KMS-11 (cell line): ENCODE measurements at regions not wholly inside any gene's neighbourhood (a gene's known extent, or its start where the extent isn't known, plus 50 kb on each side); places are given as distances from the start of the nearest gene placed in this dataset.

Source experiments
- H2AFZ ChIP-seq: fragments of 200-600 bp; sonication (generic); 2 replicates; pipeline ENCODE4 v1.6.1; 2016; ENCODE audit warnings: antibody characterized with exemption, mixed run types, low read depth
- H3K27ac ChIP-seq: fragments of 200-600 bp; sonication (generic); 2 replicates; pipeline ENCODE4 v1.6.1; 2016; ENCODE audit warnings: mild to moderate bottlenecking, mixed run types
- H3K27me3 ChIP-seq: fragments of 200-600 bp; sonication (generic); 2 replicates; pipeline ENCODE4 v1.6.1; 2017; ENCODE audit warnings: mild to moderate bottlenecking, low read depth, mixed run types, moderate library complexity; ENCODE audit not compliant: insufficient read depth
- H3K36me3 ChIP-seq: fragments of 200-600 bp; sonication (generic); 2 replicates; pipeline ENCODE4 v1.6.1; 2017; ENCODE audit warnings: mild to moderate bottlenecking, mixed run types; ENCODE audit not compliant: insufficient read depth
- H3K4me1 ChIP-seq: fragments of 200-600 bp; sonication (generic); 2 replicates; pipeline ENCODE4 v1.6.1; 2016; ENCODE audit warnings: mild to moderate bottlenecking, low read depth, mixed run types; ENCODE audit not compliant: poor library complexity, severe bottlenecking
- H3K4me2 ChIP-seq: fragments of 200-600 bp; sonication (generic); 2 replicates; pipeline ENCODE4 v1.7.0; 2016; ENCODE audit warnings: mild to moderate bottlenecking, mixed run types
- H3K4me3 ChIP-seq: fragments of 200-600 bp; sonication (generic); IDR thresholded peaks from 2 replicates; pipeline ENCODE4 v1.6.1; 2017; ENCODE audit warnings: low read depth, low read length, mixed read lengths; ENCODE audit not compliant: insufficient read depth
- H3K79me2 ChIP-seq: fragments of 200-600 bp; sonication (generic); 2 replicates; pipeline ENCODE4 v1.6.1; 2016; ENCODE audit warnings: low read depth, mixed run types; ENCODE audit not compliant: insufficient read depth
- H3K9ac ChIP-seq: fragments of 200-600 bp; sonication (generic); 2 replicates; pipeline ENCODE4 v1.6.1; 2016; ENCODE audit warnings: mild to moderate bottlenecking, mixed run types
- H4K20me1 ChIP-seq: fragments of 200-600 bp; sonication (generic); 2 replicates; pipeline ENCODE4 v1.6.1; 2016; ENCODE audit warnings: mild to moderate bottlenecking, mixed run types; ENCODE audit not compliant: insufficient read depth
- TF ChIP-seq, protein P1 (sequence below): fragments of 200-600 bp; sonication (generic); conservative IDR thresholded peaks from 2 replicates; pipeline ENCODE4 v1.6.1; 2017; ENCODE audit warnings: low read depth, mild to moderate bottlenecking, antibody characterized with exemption, low read length, moderate library complexity, mixed read lengths

DNA sequence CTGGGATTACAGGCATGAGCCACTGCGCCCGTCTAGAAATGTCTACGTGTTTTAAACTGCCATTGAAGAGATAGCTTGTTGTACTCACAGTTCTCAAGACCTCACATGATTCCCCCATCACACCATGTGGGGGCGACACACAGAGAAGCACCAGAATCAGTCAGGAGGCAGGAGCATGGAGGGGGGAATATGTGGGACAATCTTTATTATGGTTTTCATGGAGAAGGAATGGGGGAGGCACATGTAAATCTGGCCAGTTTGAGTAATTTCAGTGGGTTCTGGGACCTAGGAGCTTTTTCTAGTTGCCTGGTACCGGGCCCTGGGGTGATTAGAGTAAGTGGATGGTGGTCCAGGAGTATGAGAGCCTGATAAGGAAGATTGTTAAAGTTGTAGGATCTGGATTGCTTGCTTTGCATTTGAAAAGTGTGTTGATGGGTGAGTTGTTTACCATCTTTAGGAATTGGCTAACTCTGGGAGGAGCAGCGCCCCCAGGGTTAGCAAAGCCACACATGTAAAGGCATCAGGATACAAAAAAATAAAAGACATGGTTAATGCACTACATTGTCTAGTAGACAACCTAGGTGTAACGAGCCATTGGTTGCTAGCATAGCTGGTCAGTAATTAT is 85.4 kb upstream of the SLC13A1 start:
- Histone ChIP-seq H3K4me3 (no peak overlapping the region), H3K36me3 (no peaks in the 10 kb centered on the region), H3K79me2 (no peaks in the 10 kb centered on the region), H2AFZ (no peak overlapping the region), H3K27me3 (no peaks in the 10 kb centered on the region), H4K20me1 (no peaks in the 10 kb centered on the region), H3K4me2 (no peak overlapping the region), H3K4me1 (no peaks in the 10 kb centered on the region), H3K9ac (no peak overlapping the region), H3K27ac (no peak overlapping the region)
- TF ChIP-seq, protein P1, sequence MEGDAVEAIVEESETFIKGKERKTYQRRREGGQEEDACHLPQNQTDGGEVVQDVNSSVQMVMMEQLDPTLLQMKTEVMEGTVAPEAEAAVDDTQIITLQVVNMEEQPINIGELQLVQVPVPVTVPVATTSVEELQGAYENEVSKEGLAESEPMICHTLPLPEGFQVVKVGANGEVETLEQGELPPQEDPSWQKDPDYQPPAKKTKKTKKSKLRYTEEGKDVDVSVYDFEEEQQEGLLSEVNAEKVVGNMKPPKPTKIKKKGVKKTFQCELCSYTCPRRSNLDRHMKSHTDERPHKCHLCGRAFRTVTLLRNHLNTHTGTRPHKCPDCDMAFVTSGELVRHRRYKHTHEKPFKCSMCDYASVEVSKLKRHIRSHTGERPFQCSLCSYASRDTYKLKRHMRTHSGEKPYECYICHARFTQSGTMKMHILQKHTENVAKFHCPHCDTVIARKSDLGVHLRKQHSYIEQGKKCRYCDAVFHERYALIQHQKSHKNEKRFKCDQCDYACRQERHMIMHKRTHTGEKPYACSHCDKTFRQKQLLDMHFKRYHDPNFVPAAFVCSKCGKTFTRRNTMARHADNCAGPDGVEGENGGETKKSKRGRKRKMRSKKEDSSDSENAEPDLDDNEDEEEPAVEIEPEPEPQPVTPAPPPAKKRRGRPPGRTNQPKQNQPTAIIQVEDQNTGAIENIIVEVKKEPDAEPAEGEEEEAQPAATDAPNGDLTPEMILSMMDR: 0 out of 2 replicates have a peak, but pooled peaks have one; percentile 15

DNA sequence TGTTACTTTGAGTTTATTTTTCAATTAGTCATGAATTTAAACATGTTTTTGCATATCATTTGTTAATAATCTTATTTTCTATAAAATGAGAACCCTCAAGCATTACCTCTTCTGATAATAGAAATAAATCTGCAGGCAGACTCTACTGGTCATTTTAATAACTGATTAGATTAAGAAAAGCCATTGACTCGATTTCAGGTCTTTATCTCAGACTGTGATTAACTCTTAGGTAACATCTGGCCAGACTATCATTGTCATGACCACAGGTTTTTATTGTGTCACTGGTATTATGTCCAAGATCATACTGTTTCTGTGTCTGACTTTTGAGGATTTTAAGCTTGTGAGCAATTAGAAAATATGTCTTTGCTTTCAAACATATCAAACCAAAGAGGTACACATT is 83.6 kb upstream of the SLC13A1 start:
- no peak overlapping the region for H3K4me3 ChIP-seq
- TF ChIP-seq, protein P1: no peak
- no peaks in the 10 kb centered on the region for H3K36me3 ChIP-seq
- no peak overlapping the region for H3K27ac ChIP-seq
- no peak overlapping the region for H3K9ac ChIP-seq
- H3K4me1 ChIP-seq: no peaks in the 10 kb centered on the region
- no peaks in the 10 kb centered on the region for H3K79me2 ChIP-seq
- no peaks in the 10 kb centered on the region for H3K27me3 ChIP-seq
- H3K4me2 ChIP-seq: no peak overlapping the region
- no peak overlapping the region for H2AFZ ChIP-seq
- no peaks in the 10 kb centered on the region for H4K20me1 ChIP-seq

DNA sequence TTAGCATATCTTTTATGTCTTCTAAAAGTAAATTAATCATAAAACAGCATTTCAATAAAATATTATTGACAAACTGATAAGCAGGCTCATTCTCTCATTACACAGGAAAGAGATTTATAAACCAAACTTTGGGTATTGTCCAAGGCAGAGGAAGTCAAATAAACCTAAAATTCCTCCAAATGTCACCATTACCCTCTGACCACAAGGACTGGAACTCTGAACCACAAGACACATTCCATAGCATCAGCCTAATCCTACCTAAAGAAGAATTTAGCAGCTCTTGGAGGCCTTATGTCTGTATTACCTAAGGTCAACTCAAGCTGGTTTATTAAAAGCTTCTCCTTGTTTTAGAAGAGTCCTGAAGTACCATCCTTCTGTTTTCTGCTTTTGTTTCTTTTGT is 82.4 kb upstream of the SLC13A1 start:
- Histone ChIP-seq H3K27me3 (no peaks in the 10 kb centered on the region), H3K4me2 (no peak overlapping the region), H2AFZ (no peak overlapping the region), H3K4me1 (no peaks in the 10 kb centered on the region), H3K4me3 (no peak overlapping the region), H3K27ac (no peak overlapping the region), H3K79me2 (no peaks in the 10 kb centered on the region), H3K36me3 (no peaks in the 10 kb centered on the region), H4K20me1 (no peaks in the 10 kb centered on the region), H3K9ac (no peak overlapping the region)
- TF ChIP-seq, protein P1: no peak

DNA sequence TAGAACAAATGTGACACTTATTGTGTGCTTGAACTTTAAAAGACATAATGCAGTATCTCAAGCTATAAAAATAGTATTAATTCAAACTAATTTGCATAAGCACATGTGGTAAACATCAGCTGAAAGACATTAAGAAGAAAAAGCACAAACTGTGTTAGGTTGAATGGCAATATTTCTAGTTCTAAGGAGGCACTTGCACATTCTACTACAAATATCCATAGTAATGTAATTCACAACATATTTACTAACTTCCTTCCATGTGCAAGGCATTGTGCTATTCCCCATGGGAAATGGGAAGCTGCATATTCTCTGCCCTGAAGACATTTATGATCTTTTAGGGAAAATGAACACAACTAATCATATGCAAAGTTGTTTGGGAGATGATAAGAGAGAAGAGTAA is 80.2 kb upstream of the SLC13A1 start:
- Histone ChIP-seq H3K79me2 (no peaks in the 10 kb centered on the region), H4K20me1 (no peaks in the 10 kb centered on the region), H3K4me1 (no peaks in the 10 kb centered on the region), H3K9ac (no peak overlapping the region), H3K27me3 (no peaks in the 10 kb centered on the region), H3K4me3 (no peak overlapping the region), H3K4me2 (no peak overlapping the region), H2AFZ (no peak overlapping the region), H3K36me3 (no peaks in the 10 kb centered on the region), H3K27ac (no peak overlapping the region)
- TF ChIP-seq, protein P1: no peak
